Lower lobe of right lung (tissue), 2 donors: ENCODE measurements at regions not wholly inside any gene's neighbourhood (a gene's known extent, or its start where the extent isn't known, plus 50 kb on each side); places are given as distances from the start of the nearest gene placed in this dataset.

ENCODE experiments used
- ATAC-seq, 2 donors: fragments of 200-7000 bp; cut with Tn5 transposase; one replicate each; pipeline ENCODE4 v1.9.1; 2020 to 2022; ENCODE audit warnings: mild to moderate bottlenecking in 2 of 2, moderate library complexity in 2 of 2
- DNase-seq: peaks from one replicate; pipeline ENCODE4 v3.0.0-alpha.2; 2020
- H3K27ac ChIP-seq: fragments of 200-600 bp; one replicate; pipeline ENCODE4 v1.8.0; 2022
- H3K27me3 ChIP-seq: fragments of 200-600 bp; one replicate; pipeline ENCODE4 v1.8.0; 2022; ENCODE audit warnings: low read depth
- H3K36me3 ChIP-seq: fragments of 200-600 bp; one replicate; pipeline ENCODE4 v1.8.0; 2022; ENCODE audit warnings: mild to moderate bottlenecking
- H3K4me1 ChIP-seq: fragments of 200-600 bp; one replicate; pipeline ENCODE4 v1.8.0; 2022
- H3K4me3 ChIP-seq: fragments of 200-600 bp; one replicate; pipeline ENCODE4 v1.8.0; 2022; ENCODE audit warnings: mild to moderate bottlenecking
- H3K9me3 ChIP-seq: fragments of 200-600 bp; one replicate; pipeline ENCODE4 v1.8.0; 2022
- CTCF ChIP-seq: fragments of 200-600 bp; IDR thresholded peaks from one replicate; pipeline ENCODE4 v1.8.0; 2022; ENCODE audit warnings: antibody characterized with exemption, mild to moderate bottlenecking
- intact Hi-C: fragments of 100-400 bp; cut with DNase I; formaldehyde crosslinking; loops from one replicate; pipeline ENCODE4 v1.11.0; 2022
- donor health status: DM: no; HTN: yes; CAD: no; lungs with severe emphysema.

- no peaks in the 10 kb centered on the region for H3K36me3 ChIP-seq
- TF ChIP-seq CTCF: no peak
These were observed 299.8 kb downstream of the KBTBD8 start for GRCh38 chr3:67297715-67298475.

GRCh38 chr3:67301556-67301955 lies 303.4 kb downstream of the KBTBD8 start:
- intact Hi-C loops: no loop called here
- DNase-seq (no peak), ATAC-seq (no peak)
- Histone ChIP-seq H3K4me1 (no peaks in the 10 kb centered on the region), H3K36me3 (no peaks in the 10 kb centered on the region), H3K4me3 (no peak overlapping the region), H3K27ac (no peak overlapping the region), H3K9me3 (no peaks in the 10 kb centered on the region), H3K27me3 (no peaks in the 10 kb centered on the region)
- TF ChIP-seq CTCF: no peak

More at GRCh38 chr3:67297715-67298475, 299.8 kb downstream of the KBTBD8 start:
- ATAC-seq: no peak
- peaks cover 3% of the 10 kb centered on the region for H3K4me1 ChIP-seq
- H3K27ac ChIP-seq: no peak overlapping the region
- no peaks in the 10 kb centered on the region for H3K9me3 ChIP-seq
- DNase-seq: no peak
- intact Hi-C loops: no loop called here
- H3K27me3 ChIP-seq: no peaks in the 10 kb centered on the region
- H3K4me3 ChIP-seq: no peak overlapping the region

GRCh38 chr3:67302489-67302888 lies 304.4 kb downstream of the KBTBD8 start:
- TF ChIP-seq CTCF: no peak
- intact Hi-C loops: no loop called here
- no peaks in the 10 kb centered on the region for H3K4me1 ChIP-seq
- no peaks in the 10 kb centered on the region for H3K27me3 ChIP-seq
- DNase-seq: no peak
- ATAC-seq: no peak
- no peak overlapping the region for H3K4me3 ChIP-seq
- no peak overlapping the region for H3K27ac ChIP-seq
- no peaks in the 10 kb centered on the region for H3K36me3 ChIP-seq
- no peaks in the 10 kb centered on the region for H3K9me3 ChIP-seq

GRCh38 chr3:67305160-67305559 lies 307.1 kb downstream of the KBTBD8 start:
- TF ChIP-seq CTCF: no peak
- intact Hi-C loops: no loop called here
- no peak for ATAC-seq

GRCh38 chr3:67305922-67306321 lies 307.8 kb downstream of the KBTBD8 start:
- no peaks in the 10 kb centered on the region for H3K27me3 ChIP-seq
- ATAC-seq (no peak), DNase-seq (no peak)
- H3K4me3 ChIP-seq: no peak overlapping the region
- no peaks in the 10 kb centered on the region for H3K9me3 ChIP-seq
- H3K27ac ChIP-seq: no peak overlapping the region
- no peaks in the 10 kb centered on the region for H3K36me3 ChIP-seq
- no peaks in the 10 kb centered on the region for H3K4me1 ChIP-seq
- intact Hi-C loops: no loop called here
- no peak for TF ChIP-seq CTCF

More at GRCh38 chr3:67305160-67305559, 307.1 kb downstream of the KBTBD8 start:
- Histone ChIP-seq H3K36me3 (no peaks in the 10 kb centered on the region), H3K9me3 (no peaks in the 10 kb centered on the region), H3K4me3 (no peak overlapping the region), H3K27me3 (no peaks in the 10 kb centered on the region), H3K27ac (no peak overlapping the region), H3K4me1 (no peaks in the 10 kb centered on the region)
- no peak for DNase-seq
